HepG2 (cell line): ENCODE measurements at regions not wholly inside any gene's neighbourhood (a gene's known extent, or its start where the extent isn't known, plus 50 kb on each side); places are given as distances from the start of the nearest gene placed in this dataset.

ENCODE experiments used
- ARID5B ChIP-seq: IDR thresholded peaks from 2 replicates; pipeline ENCODE4 v1.4.0; 2020; ENCODE audit warnings: mild to moderate bottlenecking, missing genetic modification reagents
- ATF1 ChIP-seq: IDR thresholded peaks from 2 replicates; pipeline ENCODE4 v1.6.1; 2016; ENCODE audit warnings: mild to moderate bottlenecking, control low read depth
- DNMT3B ChIP-seq: conservative IDR thresholded peaks from 2 replicates; pipeline ENCODE4 v1.6.1; 2016; ENCODE audit warnings: missing biosample characterization, control low read depth
- HOXA7 ChIP-seq: sonication (generic); formaldehyde crosslinking; IDR thresholded peaks from 2 replicates; pipeline ENCODE4 v1.8.1; 2022; ENCODE audit warnings: mild to moderate bottlenecking, missing genetic modification reagents, moderate library complexity
- JARID2 ChIP-seq: sonication (generic); formaldehyde crosslinking; IDR thresholded peaks from 2 replicates; pipeline ENCODE4 v1.8.1; 2023; ENCODE audit warnings: missing genetic modification reagents, inconsistent platforms; ENCODE audit not compliant: insufficient replicate concordance
- MNT ChIP-seq: fragments of 450-650 bp; IDR thresholded peaks from 2 replicates; pipeline ENCODE4 v1.6.1; 2016
- MTA1 ChIP-seq: sonication (generic); formaldehyde crosslinking; IDR thresholded peaks from 2 replicates; pipeline ENCODE4 v1.4.0; 2020; ENCODE audit warnings: missing genetic modification reagents, mild to moderate bottlenecking, borderline replicate concordance
- NFYC ChIP-seq: IDR thresholded peaks from 2 replicates; pipeline ENCODE4 v1.6.1; 2016; ENCODE audit warnings: missing genetic modification reagents, missing compliant biosample characterization
- RNF219 ChIP-seq: sonication (generic); formaldehyde crosslinking; IDR thresholded peaks from 2 replicates; pipeline ENCODE4 v1.5.0; 2020; ENCODE audit warnings: mild to moderate bottlenecking, missing genetic modification reagents
- ZNF318 ChIP-seq: sonication (generic); formaldehyde crosslinking; IDR thresholded peaks from 2 replicates; pipeline ENCODE4 v1.4.0; 2020; ENCODE audit warnings: mild to moderate bottlenecking, missing genetic modification reagents
- ZNF563 ChIP-seq: sonication (generic); formaldehyde crosslinking; IDR thresholded peaks from 2 replicates; pipeline ENCODE4 v1.8.0; 2022; ENCODE audit warnings: mild to moderate bottlenecking, moderate library complexity, missing genetic modification reagents
- ZNF629 ChIP-seq: sonication (generic); formaldehyde crosslinking; conservative IDR thresholded peaks from 2 replicates; pipeline ENCODE4 v1.5.0; 2020; ENCODE audit warnings: missing genetic modification reagents

- no peak for TF ChIP-seq ZNF318 (CRISPR knock-in tag)
- no peak for TF ChIP-seq NFYC (CRISPR knock-in tag)
- TF ChIP-seq ZNF563 (CRISPR knock-in tag): no peak; the same call in 1 of the 2 replicates
- no peak for TF ChIP-seq ARID5B
- no peak for TF ChIP-seq JARID2 (CRISPR knock-in tag)
- TF ChIP-seq RNF219: no peak
- TF ChIP-seq HOXA7 (CRISPR knock-in tag): no peak
- TF ChIP-seq MNT: no peak
- no peak for TF ChIP-seq MTA1
- no peak for TF ChIP-seq ZNF629 (CRISPR knock-in tag)
- TF ChIP-seq ATF1 (CRISPR knock-in tag): no peak
- no peak for TF ChIP-seq DNMT3B (CRISPR knock-in tag)
These were observed 65.1 kb upstream of the TMEM17 start (continued) for GRCh38 chr2:62570861-62571698.
